LHCN-M2 (cell line): ENCODE measurements at regions not wholly inside any gene's neighbourhood (a gene's known extent, or its start where the extent isn't known, plus 50 kb on each side); places are given as distances from the start of the nearest gene placed in this dataset.

ENCODE experiments used
- DNase-seq: peaks from one replicate; pipeline ENCODE4 v3.0.0-alpha.2; 2012; ENCODE audit warnings: low read depth

GRCh38 chr11:93963072-93963471 lies 58.1 kb upstream of the HEPHL1 start:
- no peak for DNase-seq

GRCh38 chr11:93967258-93967657 lies 53.9 kb upstream of the HEPHL1 start:
- DNase-seq, result no peak

GRCh38 chr11:93967944-93968343 lies 53.2 kb upstream of the HEPHL1 start:
- DNase-seq, result no peak

GRCh38 chr11:93969925-93970922 lies 50.9 kb upstream of the HEPHL1 start:
- no peak for DNase-seq
